Erythroblast (primary cell): ENCODE measurements at regions not wholly inside any gene's neighbourhood (a gene's known extent, or its start where the extent isn't known, plus 50 kb on each side); places are given as distances from the start of the nearest gene placed in this dataset.

Experiments used
- GATA1 ChIP-seq: IDR thresholded peaks from 2 replicates; pipeline ENCODE4 v1.6.1; 2011; ENCODE audit warnings: low read depth, mild to moderate bottlenecking, control low read depth, low read length, moderate library complexity
- POLR2A ChIP-seq: IDR thresholded peaks from 2 replicates; pipeline ENCODE4 v1.6.1; 2011; ENCODE audit warnings: mild to moderate bottlenecking, low read length

DNA sequence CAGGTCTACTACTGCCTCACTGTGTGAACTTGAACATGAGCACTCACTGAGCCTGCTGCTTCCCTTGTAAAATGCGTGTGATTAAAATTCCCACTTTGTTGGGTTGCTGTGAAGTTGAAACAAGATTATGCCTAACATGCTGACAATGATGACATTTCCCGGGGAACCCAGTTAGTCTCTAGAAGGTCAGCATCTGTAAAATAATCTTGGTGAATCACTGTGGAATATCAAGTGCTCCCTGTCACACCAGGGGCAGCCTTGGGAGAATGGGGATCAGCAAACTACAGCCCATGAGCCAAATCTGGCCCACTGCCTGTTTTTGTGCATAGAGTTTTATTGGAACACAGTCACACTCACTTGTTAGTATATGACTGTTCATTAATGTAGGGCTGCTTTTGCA, 335.2 kb downstream of the MIAT start:
- no peak for TF ChIP-seq POLR2A
- no peak for TF ChIP-seq GATA1
